DMS53 treated with DMSO at 0.1 percent for 48 hours (cell line): ENCODE measurements at regions not wholly inside any gene's neighbourhood (a gene's known extent, or its start where the extent isn't known, plus 50 kb on each side); places are given as distances from the start of the nearest gene placed in this dataset.
A peak's percentile ranks its signal among the peaks of the same experiment; 100 is the strongest.
"Not testable (repeated sequence)": the region's sequence is repeated elsewhere in the genome, so short reads cannot be mapped to it uniquely, and the experiment has no call there.

ENCODE experiments used
- DNase-seq: peaks from one replicate; lab custom pipeline; 2025; ENCODE audit not compliant: unreplicated experiment; lab: John Stamatoyannopoulos, UW

- no peak for DNase-seq
These were observed 54.4 kb upstream of the IQCM start for GRCh38 chr4:149870008-149870407.

GRCh38 chr4:149881744-149882143 is 66.1 kb upstream of the IQCM start:
- no peak for DNase-seq

- no peak for DNase-seq
These were observed 66.6 kb upstream of the IQCM start for GRCh38 chr4:149882251-149882650.

- DNase-seq, result no peak
These were observed 68.4 kb upstream of the IQCM start for GRCh38 chr4:149884046-149884445.

- DNase-seq, result no peak
These were observed 69.0 kb upstream of the IQCM start for GRCh38 chr4:149884529-149885181.

GRCh38 chr4:149885896-149886295 is 70.3 kb upstream of the IQCM start:
- no peak for DNase-seq

- no peak for DNase-seq
These were observed 71.3 kb upstream of the IQCM start for GRCh38 chr4:149886786-149887490.

GRCh38 chr4:149889991-149890390 is 74.3 kb upstream of the IQCM start:
- DNase-seq, result no peak

- DNase-seq, result no peak
These were observed 74.9 kb upstream of the IQCM start for GRCh38 chr4:149890531-149890930.

- no peak for DNase-seq
These were observed 75.8 kb upstream of the IQCM start for GRCh38 chr4:149891426-149891825.

GRCh38 chr4:149896432-149896831 is 80.8 kb upstream of the IQCM start:
- no peak for DNase-seq

- peak; percentile 21 for DNase-seq
These were observed 82.1 kb upstream of the IQCM start for GRCh38 chr4:149897783-149898182.

- no peak for DNase-seq
These were observed 85.5 kb upstream of the IQCM start for GRCh38 chr4:149901128-149901527.

- no peak for DNase-seq
These were observed 86.6 kb upstream of the IQCM start for GRCh38 chr4:149902242-149902641.

- DNase-seq, result no peak
These were observed 94.5 kb upstream of the IQCM start for GRCh38 chr4:149910177-149910576.

- DNase-seq, result no peak
These were observed 95.1 kb upstream of the IQCM start for GRCh38 chr4:149910604-149911350.

- DNase-seq, result no peak
These were observed 95.7 kb upstream of the IQCM start for GRCh38 chr4:149911354-149911753.

- DNase-seq, result no peak
These were observed 96.4 kb upstream of the IQCM start for GRCh38 chr4:149912000-149912399.

GRCh38 chr4:149914119-149915115 is 98.8 kb upstream of the IQCM start:
- DNase-seq, result peak; percentile 54

- DNase-seq, result not testable (repeated sequence)
These were observed 100.1 kb upstream of the IQCM start for GRCh38 chr4:149915735-149916134.

GRCh38 chr4:149923736-149924135 is 108.1 kb upstream of the IQCM start:
- DNase-seq, result no peak
